ENCODE measurements at regions not wholly inside any gene's neighbourhood (a gene's known extent, or its start where the extent isn't known, plus 50 kb on each side); places are given as distances from the start of the nearest gene placed in this dataset.

- ChIA-PET CTCF (no interaction called here), POLR2A (no interaction called here)
- Histone ChIP-seq H3K27me3 (ENCODE audit: control insufficient read depth, insufficient read depth, low read length) (no peaks in the 10 kb centered on the region), H3K27ac (ENCODE audit: low read length) (no peak overlapping the region), H3K9me3 (ENCODE audit: control insufficient read depth, insufficient read depth, low read depth, low read length) (no peaks in the 10 kb centered on the region), H3K4me3 (ENCODE audit: low read depth in 2 of 2, low read length in 2 of 2) (no peak overlapping the region), H3K4me1 (ENCODE audit: control insufficient read depth, insufficient read depth, low read length) (peaks cover 3% of the 10 kb centered on the region; the same call in 1 of the 2 replicates), H3K36me3 (ENCODE audit: control insufficient read depth, insufficient read depth, low read length) (no peaks in the 10 kb centered on the region)
- intact Hi-C loops (cut with micrococcal nuclease; ENCODE audit: unreplicated experiment) (no loop called here), in situ Hi-C loops (cut with HindIII; ENCODE audit: low pct_unique_long_range_greater_than_20kb, low sequenced_read_pairs) (no loop called here)
- DNase-seq (ENCODE audit: low read depth, low spot score) (no peak), ATAC-seq (no peak)
- TF ChIP-seq REST (IDR thresholded peaks at IDR 0.05; ENCODE audit: insufficient read depth in 1 of 2, low read depth in 2 of 2, low read length in 1 of 2) (no peak), POLR2AphosphoS5 (IDR thresholded peaks at IDR 0.05; ENCODE audit: low read depth, low read length) (no peak), SIN3A (IDR thresholded peaks at IDR 0.05; ENCODE audit: borderline replicate concordance, insufficient read depth, low read depth, low read length) (no peak), TCF7L2 (IDR thresholded peaks at IDR 0.05; ENCODE audit: low read depth, low read length) (no peak)
- no TSS peak for BruUV-seq (replicated peaks)
Observed at GRCh38 chr11:28838741-28839140, 730.6 kb downstream of the METTL15 start.

GRCh38 chr11:28837599-28837998 lies 729.4 kb downstream of the METTL15 start:
- no peak overlapping the region for H3K4me3 ChIP-seq (ENCODE audit: low read depth in 2 of 2, low read length in 2 of 2)
- CTCF ChIA-PET: no interaction called here

More at GRCh38 chr11:28837599-28837998, 729.4 kb downstream of the METTL15 start:
- no TSS peak for BruUV-seq (replicated peaks)
- peaks cover 3% of the 10 kb centered on the region; the same call in 1 of the 2 replicates for H3K4me1 ChIP-seq (ENCODE audit: control insufficient read depth, insufficient read depth, low read length)
- ATAC-seq: no peak
- H3K27ac ChIP-seq (ENCODE audit: low read length): no peak overlapping the region
- no peak for DNase-seq (ENCODE audit: low read depth, low spot score)
- H3K9me3 ChIP-seq (ENCODE audit: control insufficient read depth, insufficient read depth, low read depth, low read length): no peaks in the 10 kb centered on the region
- TF ChIP-seq POLR2AphosphoS5 (IDR thresholded peaks at IDR 0.05; ENCODE audit: low read depth, low read length): no peak
- no peak for TF ChIP-seq SIN3A (IDR thresholded peaks at IDR 0.05; ENCODE audit: borderline replicate concordance, insufficient read depth, low read depth, low read length)
- no peak for TF ChIP-seq REST (IDR thresholded peaks at IDR 0.05; ENCODE audit: insufficient read depth in 1 of 2, low read depth in 2 of 2, low read length in 1 of 2)
- H3K36me3 ChIP-seq (ENCODE audit: control insufficient read depth, insufficient read depth, low read length): no peaks in the 10 kb centered on the region
- intact Hi-C loops (cut with micrococcal nuclease; ENCODE audit: unreplicated experiment): no loop called here
- in situ Hi-C loops (cut with HindIII; ENCODE audit: low pct_unique_long_range_greater_than_20kb, low sequenced_read_pairs): no loop called here
- POLR2A ChIA-PET: no interaction called here
- no peaks in the 10 kb centered on the region for H3K27me3 ChIP-seq (ENCODE audit: control insufficient read depth, insufficient read depth, low read length)
